DOHH2 (cell line): ENCODE measurements at regions not wholly inside any gene's neighbourhood (a gene's known extent, or its start where the extent isn't known, plus 50 kb on each side); places are given as distances from the start of the nearest gene placed in this dataset.

Experiments used
- H3F3A ChIP-seq: fragments of 200-600 bp; sonication (generic), shearing (Covaris generic); 2 replicates; pipeline ENCODE4 v1.6.0; 2016; ENCODE audit warnings: antibody characterized with exemption, mild to moderate bottlenecking; ENCODE audit not compliant: control insufficient read depth, insufficient read depth
- H3K27ac ChIP-seq: fragments of 200-600 bp; sonication (generic); 2 replicates; pipeline ENCODE4 v1.5.1; 2014; ENCODE audit warnings: low read depth, mild to moderate bottlenecking, low read length, moderate library complexity
- H3K27me3 ChIP-seq: fragments of 200-600 bp; sonication (generic); 2 replicates; pipeline ENCODE4 v1.6.1; 2014; ENCODE audit warnings: mild to moderate bottlenecking, low read length, mixed read lengths; ENCODE audit not compliant: control insufficient read depth
- H3K36me3 ChIP-seq: fragments of 200-600 bp; sonication (generic); 2 replicates; pipeline ENCODE4 v1.6.1; 2014; ENCODE audit warnings: mild to moderate bottlenecking, low read length, moderate library complexity, mixed read lengths; ENCODE audit not compliant: control insufficient read depth
- H3K4me1 ChIP-seq: fragments of 200-600 bp; sonication (generic); 2 replicates; pipeline ENCODE4 v1.6.1; 2014; ENCODE audit warnings: mild to moderate bottlenecking, low read length, mixed read lengths; ENCODE audit not compliant: control insufficient read depth
- H3K4me2 ChIP-seq: fragments of 200-600 bp; sonication (generic); 2 replicates; pipeline ENCODE4 v1.6.0; 2014; ENCODE audit warnings: mild to moderate bottlenecking, low read length, moderate library complexity
- H3K4me3 ChIP-seq: fragments of 200-600 bp; sonication (generic); 2 replicates; pipeline ENCODE4 v1.5.1; 2014; ENCODE audit warnings: mild to moderate bottlenecking, low read length, mixed read lengths
- H3K79me2 ChIP-seq: fragments of 200-600 bp; sonication (generic); 2 replicates; pipeline ENCODE4 v1.6.1; 2014; ENCODE audit warnings: mild to moderate bottlenecking, low read length, mixed read lengths; ENCODE audit not compliant: control insufficient read depth
- H3K9me2 ChIP-seq: fragments of 200-600 bp; sonication (generic); replicated peaks from 2 replicates; pipeline ENCODE4 v1.6.1; 2014; ENCODE audit warnings: mild to moderate bottlenecking, low read length, mixed read lengths; ENCODE audit not compliant: control insufficient read depth
- H3K9me3 ChIP-seq: fragments of 200-600 bp; sonication (generic); 2 replicates; pipeline ENCODE4 v1.6.1; 2014; ENCODE audit warnings: antibody characterized with exemption, low read length, mixed read lengths; ENCODE audit not compliant: control insufficient read depth, insufficient read depth
- H4K20me1 ChIP-seq: fragments of 200-600 bp; sonication (generic); 2 replicates; pipeline ENCODE4 v1.6.0; 2014; ENCODE audit warnings: low read depth, mild to moderate bottlenecking, antibody characterized with exemption, low read length, moderate library complexity; ENCODE audit not compliant: control insufficient read depth, insufficient read depth
- CTCF ChIP-seq: fragments of 200-600 bp; sonication (generic); IDR thresholded peaks from one replicate; pipeline ENCODE4 v1.5.1; 2014; ENCODE audit warnings: antibody characterized with exemption, mild to moderate bottlenecking, low read depth, low read length; ENCODE audit not compliant: poor library complexity, severe bottlenecking
- EZH2phosphoT487 ChIP-seq: fragments of 200-600 bp; sonication (generic); IDR thresholded peaks from 2 replicates; pipeline ENCODE4 v1.6.1; 2017; ENCODE audit warnings: borderline replicate concordance, mild to moderate bottlenecking, antibody characterized with exemption, low read length, moderate library complexity, mixed read lengths

GRCh38 chr1:36579039-36579438, 96.3 kb upstream of the CSF3R start:
- no peaks in the 10 kb centered on the region for H3K9me2 ChIP-seq
- H3K27me3 ChIP-seq = peaks cover 3% of the 10 kb centered on the region
- H3F3A ChIP-seq = no peaks in the 10 kb centered on the region
- no peak overlapping the region for H3K4me2 ChIP-seq
- no peak overlapping the region for H3K4me3 ChIP-seq
- H3K9me3 ChIP-seq = no peaks in the 10 kb centered on the region
- H3K79me2 ChIP-seq = no peaks in the 10 kb centered on the region
- TF ChIP-seq CTCF (no peak), EZH2phosphoT487 (no peak)
- no peak overlapping the region for H3K27ac ChIP-seq
- H3K4me1 ChIP-seq = no peaks in the 10 kb centered on the region
- H4K20me1 ChIP-seq = no peaks in the 10 kb centered on the region; the same call in 1 of the 2 replicates
- no peaks in the 10 kb centered on the region for H3K36me3 ChIP-seq

GRCh38 chr1:36576551-36577110, 93.9 kb upstream of the CSF3R start:
- no peaks in the 10 kb centered on the region for H3K36me3 ChIP-seq
- TF ChIP-seq CTCF = no peak
- no peak for TF ChIP-seq EZH2phosphoT487
- no peaks in the 10 kb centered on the region for H3K27me3 ChIP-seq
- no peak overlapping the region for H3K4me2 ChIP-seq
- no peaks in the 10 kb centered on the region for H3K79me2 ChIP-seq
- no peaks in the 10 kb centered on the region for H3K9me3 ChIP-seq
- no peaks in the 10 kb centered on the region for H3F3A ChIP-seq
- no peaks in the 10 kb centered on the region for H3K4me1 ChIP-seq
- no peak overlapping the region for H3K4me3 ChIP-seq
- H4K20me1 ChIP-seq = no peaks in the 10 kb centered on the region; the same call in 1 of the 2 replicates
- H3K9me2 ChIP-seq = no peaks in the 10 kb centered on the region
- H3K27ac ChIP-seq = no peak overlapping the region

GRCh38 chr1:36576118-36576517, 93.4 kb upstream of the CSF3R start:
- Histone ChIP-seq H3K4me3 (no peak overlapping the region), H3K9me3 (no peaks in the 10 kb centered on the region), H3K27ac (no peak overlapping the region), H3K79me2 (no peaks in the 10 kb centered on the region), H3F3A (no peaks in the 10 kb centered on the region), H3K4me2 (no peak overlapping the region), H4K20me1 (no peaks in the 10 kb centered on the region; the same call in 1 of the 2 replicates), H3K9me2 (no peaks in the 10 kb centered on the region), H3K4me1 (no peaks in the 10 kb centered on the region), H3K36me3 (no peaks in the 10 kb centered on the region), H3K27me3 (no peaks in the 10 kb centered on the region)
- no peak for TF ChIP-seq EZH2phosphoT487
- TF ChIP-seq CTCF = peak; percentile 95
